HG02763 (cell line): ENCODE measurements at regions not wholly inside any gene's neighbourhood (a gene's known extent, or its start where the extent isn't known, plus 50 kb on each side); places are given as distances from the start of the nearest gene placed in this dataset.
"Not testable (repeated sequence)": the region's sequence is repeated elsewhere in the genome, so short reads cannot be mapped to it uniquely, and the experiment has no call there.

ENCODE experiments used
- ATAC-seq: cut with Tn5 transposase; IDR thresholded peaks from one replicate; pipeline ENCODE4 v1.9.1; 2021; ENCODE audit warnings: mild to moderate bottlenecking, moderate library complexity; ENCODE audit not compliant: unreplicated experiment

DNA sequence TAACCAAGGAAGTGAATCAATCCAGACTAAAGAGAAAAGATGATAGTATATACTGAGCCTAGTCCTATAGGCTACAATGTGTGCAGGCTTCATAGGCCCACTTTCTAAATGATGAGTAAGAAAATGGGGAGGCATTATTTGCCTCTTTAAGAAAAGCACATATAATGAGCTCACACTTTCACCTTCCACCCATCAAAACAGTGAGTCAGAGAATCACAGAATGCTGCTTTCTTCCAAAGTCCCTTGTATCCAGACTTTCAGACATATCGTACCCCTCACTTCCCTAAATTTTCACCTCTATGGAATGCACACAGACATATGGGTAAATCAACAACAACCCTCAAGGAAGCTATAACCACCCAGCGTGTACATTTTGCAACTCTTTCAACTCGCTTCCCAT, 286.4 kb upstream of the PRKD1 start:
- no peak for ATAC-seq

DNA sequence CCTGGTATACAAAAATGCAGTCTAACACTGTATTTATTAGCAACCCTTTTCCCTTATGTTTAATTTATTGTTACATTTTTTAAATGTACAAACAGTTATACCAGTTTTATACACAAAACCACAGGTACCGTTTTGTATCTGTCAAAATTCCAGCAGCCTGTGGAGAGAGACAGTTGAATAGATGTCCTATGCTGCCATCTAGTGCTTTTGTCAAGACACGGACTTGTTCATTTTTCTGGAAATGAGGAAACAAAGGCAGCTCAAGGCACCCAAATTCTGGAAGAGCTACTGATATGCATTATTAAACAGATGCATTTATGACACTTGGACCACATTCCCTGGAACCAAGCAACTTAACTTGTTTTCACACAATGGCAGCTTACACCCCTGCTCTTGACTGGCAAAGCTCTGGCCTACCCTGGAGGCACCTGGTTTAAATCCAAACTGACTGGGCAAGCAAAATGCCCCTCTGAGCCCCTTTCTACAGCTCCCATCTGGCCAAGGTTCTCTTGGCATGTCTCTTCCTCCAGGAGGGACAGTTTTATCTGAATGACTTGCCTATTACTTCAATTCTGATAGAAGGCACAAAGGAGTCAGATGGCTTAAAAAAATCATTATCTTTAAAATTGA, 286.9 kb upstream of the PRKD1 start:
- ATAC-seq = no peak

- no peak for ATAC-seq
These were observed 291.3 kb upstream of the PRKD1 start for GRCh38 chr14:30218907-30219306.

GRCh38 chr14:30221546-30221945, 293.9 kb upstream of the PRKD1 start:
- no peak for ATAC-seq

DNA sequence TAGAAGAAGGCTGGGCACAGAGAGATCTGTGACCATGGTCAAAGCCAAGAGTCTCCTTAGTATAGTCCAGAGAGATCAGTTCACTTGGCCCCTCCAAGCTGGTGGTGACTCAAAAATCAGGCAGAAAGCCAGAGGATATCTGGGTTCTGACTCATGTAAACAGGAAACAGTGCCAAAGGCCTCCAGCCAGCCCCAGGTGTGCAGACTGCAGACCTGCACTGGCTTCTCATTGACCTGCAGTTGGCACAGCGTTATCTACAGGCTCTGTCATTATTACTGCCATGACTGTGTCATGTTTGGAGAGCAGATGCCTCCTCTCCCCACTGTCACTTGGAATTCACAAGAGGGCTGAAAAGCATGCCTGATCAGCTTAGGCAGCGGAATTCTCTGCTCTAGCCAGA, 295.7 kb upstream of the PRKD1 start:
- ATAC-seq = no peak

GRCh38 chr14:30223966-30224365, 296.3 kb upstream of the PRKD1 start:
- ATAC-seq = no peak

- no peak for ATAC-seq
These were observed 297.5 kb upstream of the PRKD1 start for GRCh38 chr14:30225176-30225575.

DNA sequence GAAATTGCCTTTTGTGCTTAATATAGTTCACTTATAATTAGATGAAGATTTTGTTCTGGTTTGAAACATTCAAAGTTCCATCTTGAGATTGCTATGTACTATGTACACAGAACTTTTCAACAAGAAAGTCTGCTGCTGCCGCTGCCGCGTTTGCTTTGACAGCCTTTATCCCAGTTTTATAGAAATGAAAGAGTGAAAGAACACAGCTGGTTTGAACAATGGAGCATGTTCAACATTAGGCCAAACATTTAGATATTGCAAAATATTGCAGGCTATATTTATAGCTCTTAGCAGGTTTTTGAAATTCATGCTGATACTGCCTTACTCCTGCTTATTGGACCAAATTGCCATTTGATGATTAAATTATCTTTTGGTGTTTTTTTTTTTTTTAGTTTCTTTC, 299.8 kb upstream of the PRKD1 start:
- no peak for ATAC-seq

GRCh38 chr14:30227876-30228275, 300.2 kb upstream of the PRKD1 start:
- no peak for ATAC-seq

- no peak for ATAC-seq
These were observed 303.1 kb upstream of the PRKD1 start for GRCh38 chr14:30230719-30231118.

- ATAC-seq = no peak
These were observed 307.3 kb upstream of the PRKD1 start for GRCh38 chr14:30234966-30235365.

GRCh38 chr14:30235485-30235884, 307.8 kb upstream of the PRKD1 start:
- ATAC-seq = no peak

DNA sequence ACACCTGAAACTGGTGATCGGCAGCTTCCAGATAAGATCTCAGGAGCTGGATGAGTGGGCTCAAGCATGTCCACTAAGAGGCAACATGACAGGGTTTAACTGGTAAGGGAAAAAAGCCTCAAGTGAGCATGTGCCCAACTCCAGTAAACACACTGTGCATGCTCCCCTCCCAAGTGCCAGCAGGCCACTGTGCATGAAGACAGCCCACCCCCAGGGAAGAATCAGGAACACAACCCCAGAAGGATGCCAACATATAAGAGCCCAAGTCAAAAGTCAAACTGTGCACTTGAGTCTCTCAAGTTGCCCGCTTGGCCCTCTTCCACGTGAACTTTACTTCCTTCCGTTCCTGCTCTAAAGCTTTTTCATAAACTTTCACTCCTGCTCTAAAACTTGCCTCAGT, 311.3 kb upstream of the PRKD1 start:
- no peak for ATAC-seq

GRCh38 chr14:30240018-30240417, 312.4 kb upstream of the PRKD1 start:
- ATAC-seq = no peak

DNA sequence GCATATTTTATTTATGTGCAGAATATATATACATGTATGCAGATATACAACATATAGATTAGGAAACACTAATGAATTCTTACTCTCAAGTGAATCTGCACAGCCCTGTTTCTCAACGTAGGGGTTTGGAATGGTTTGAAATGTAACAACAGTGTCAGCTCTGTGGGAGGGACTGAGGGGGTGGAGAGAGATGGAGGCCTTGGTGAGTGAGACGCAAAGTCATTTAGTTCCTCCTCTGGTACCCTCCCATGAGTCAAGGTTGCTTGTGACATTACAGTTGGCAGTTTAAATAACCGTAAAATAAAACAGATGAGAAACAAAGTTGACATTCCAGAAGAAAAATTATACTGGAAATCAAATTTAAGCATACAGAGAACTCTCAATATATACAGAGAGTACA, 313.0 kb upstream of the PRKD1 start:
- no peak for ATAC-seq

- no peak for ATAC-seq
These were observed 315.1 kb upstream of the PRKD1 start for GRCh38 chr14:30242744-30243143.

DNA sequence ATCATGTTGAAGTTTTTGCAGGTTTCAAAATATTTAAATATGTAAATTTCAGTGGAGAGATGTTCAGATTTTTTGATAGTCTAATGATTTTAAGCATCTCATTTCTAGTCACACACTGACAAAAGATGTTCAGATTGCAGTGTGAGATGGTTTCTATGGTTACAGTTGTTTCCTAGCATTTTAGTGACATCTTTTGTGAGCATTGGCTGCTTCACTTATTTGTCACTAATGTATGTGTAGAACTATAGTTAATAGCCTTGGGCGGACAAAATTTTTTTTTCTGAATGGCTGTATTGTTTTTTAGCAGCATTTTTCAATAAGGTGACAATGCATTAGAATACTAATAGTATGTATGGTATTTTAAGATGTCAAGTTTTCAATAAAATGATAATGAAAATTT, 315.6 kb upstream of the PRKD1 start:
- no peak for ATAC-seq

DNA sequence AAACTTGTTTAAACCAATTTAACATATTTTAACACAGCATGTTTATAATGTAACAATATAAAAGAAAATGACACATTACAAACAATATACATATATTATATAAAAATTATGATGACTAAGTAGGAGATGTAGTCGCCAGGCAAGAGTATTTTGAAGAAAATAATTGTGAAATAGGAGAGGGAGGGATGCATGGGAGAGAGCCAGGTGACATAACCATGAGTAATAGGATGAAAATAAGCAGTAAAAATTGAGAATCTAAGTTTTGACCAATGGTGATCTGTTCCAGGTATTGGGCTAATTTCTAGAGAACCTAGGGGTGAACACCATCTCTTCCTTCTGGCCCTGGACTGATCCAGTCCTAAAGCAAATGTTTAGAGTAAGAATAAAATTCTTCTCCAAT, 315.2 kb upstream of the G2E3 start:
- ATAC-seq = no peak

DNA sequence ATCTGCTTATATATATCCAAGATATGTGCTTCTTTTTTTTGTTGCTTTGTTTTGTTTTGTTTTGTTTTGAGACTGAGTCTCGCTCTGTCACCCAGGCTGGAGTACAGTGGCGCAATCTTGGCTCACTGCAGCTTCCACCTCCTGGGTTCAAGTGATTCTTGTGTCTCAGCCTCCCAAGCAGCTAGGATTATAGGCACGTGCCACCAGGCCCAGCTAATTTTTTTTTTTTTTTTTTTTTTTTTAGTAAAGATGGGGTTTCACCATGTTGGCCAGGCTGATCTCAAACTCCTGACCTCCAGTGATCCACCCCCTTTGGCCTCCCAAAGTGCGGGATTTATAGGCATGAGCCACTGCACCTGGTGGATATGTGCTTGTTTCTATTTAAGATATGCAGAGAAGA, 314.6 kb upstream of the G2E3 start:
- ATAC-seq = not testable (repeated sequence)

DNA sequence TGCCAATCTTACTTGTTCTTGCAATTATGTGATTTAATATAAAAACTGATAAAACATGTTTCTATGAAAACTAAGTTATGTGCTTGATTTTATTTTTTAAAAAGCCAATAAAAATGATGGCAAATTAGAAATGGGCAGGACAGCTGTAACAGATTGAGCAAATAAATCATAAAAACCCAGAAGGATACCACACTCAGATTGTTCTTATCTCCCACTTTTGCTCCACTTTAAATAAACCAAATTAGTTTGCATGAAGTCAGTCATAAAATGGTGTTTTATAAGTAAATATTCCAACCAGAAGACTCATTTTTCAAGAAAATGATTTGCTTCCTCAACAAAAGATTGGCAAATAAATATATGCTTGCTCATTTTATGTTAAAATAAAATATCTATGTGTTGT, 307.9 kb upstream of the G2E3 start:
- no peak for ATAC-seq

- ATAC-seq = no peak
These were observed 307.3 kb upstream of the G2E3 start for GRCh38 chr14:30251557-30252100.

DNA sequence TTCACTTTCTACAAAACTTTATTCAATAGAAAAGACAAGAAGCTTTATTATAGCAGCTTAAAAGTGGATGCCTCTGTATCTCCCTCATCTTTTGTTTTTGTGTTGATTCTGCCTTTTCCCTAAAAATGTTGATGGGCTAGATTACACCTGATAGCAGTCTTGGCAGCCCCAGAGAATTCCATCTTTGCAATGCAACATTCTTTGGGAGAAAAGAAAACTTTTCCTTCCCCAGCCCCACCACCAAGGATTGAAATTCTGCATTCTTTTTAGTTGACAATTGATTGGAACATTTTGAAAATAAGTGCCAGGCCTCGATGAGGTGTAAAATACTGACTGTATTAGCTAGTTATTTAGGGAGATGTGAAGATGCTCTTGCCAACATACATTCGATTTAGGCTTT, 306.8 kb upstream of the G2E3 start:
- no peak for ATAC-seq
